AG08395 (cell line): ENCODE measurements at regions not wholly inside any gene's neighbourhood (a gene's known extent, or its start where the extent isn't known, plus 50 kb on each side); places are given as distances from the start of the nearest gene placed in this dataset.

ENCODE experiments used
- DNase-seq: peaks from one replicate; pipeline ENCODE4 v3.0.0; 2012; ENCODE audit warnings: mixed read lengths, low spot score

DNA sequence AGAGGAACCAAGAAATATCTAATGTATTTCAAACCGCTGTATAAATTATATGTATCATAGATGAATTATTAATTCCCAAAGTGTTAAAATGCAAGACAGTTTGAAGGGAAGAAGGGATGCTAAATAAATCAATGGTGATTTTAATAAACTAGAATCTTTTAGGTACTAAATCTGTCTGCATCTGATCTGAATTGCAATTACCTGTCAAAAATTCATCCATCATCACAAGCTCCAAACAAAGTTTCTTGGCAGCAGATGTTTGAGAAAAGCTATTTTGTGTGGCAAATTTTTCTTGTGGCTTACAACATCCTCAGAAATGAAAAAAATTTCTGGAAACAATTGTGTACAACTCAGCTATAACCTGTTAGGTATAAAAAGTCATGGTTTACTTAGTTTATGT is 816.0 kb upstream of the NDST4 start:
- no peak for DNase-seq

DNA sequence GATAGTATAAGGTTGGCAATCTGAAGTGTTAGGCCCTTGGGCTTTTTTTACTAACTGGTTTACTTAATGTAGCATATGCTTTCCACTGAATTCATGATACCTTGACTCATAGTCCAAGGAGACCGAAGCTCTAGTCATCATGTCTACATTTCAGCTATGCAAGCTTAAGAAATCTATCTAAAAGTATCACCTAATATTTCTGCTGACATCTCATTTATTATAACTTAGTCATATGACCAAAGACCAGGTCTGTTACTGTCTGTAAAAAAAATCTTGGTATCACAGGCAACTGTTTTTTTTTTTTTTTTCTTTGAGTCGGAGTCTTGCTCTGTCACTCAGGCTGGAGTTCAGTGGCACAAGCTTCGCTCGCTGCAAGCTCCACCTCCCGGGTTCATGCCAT is 814.0 kb upstream of the NDST4 start:
- no peak for DNase-seq

DNA sequence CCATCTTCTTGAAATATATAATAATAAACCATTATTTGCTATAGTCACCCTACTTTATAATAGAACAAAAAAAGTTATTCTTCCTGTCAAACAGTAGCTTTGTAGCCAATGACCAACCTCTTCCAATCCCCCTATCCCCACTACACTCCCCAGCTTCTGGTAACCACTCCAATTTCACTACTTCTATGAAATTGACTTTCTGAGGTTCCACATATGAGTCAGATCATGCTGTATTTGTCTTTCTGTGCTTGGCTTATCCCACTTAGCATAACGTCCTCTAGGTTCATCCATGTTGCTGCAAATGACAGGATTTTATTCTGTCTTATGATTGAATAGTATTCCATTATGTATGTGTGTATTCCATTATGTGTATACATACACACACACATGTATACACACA is 809.7 kb upstream of the NDST4 start:
- DNase-seq = no peak

DNA sequence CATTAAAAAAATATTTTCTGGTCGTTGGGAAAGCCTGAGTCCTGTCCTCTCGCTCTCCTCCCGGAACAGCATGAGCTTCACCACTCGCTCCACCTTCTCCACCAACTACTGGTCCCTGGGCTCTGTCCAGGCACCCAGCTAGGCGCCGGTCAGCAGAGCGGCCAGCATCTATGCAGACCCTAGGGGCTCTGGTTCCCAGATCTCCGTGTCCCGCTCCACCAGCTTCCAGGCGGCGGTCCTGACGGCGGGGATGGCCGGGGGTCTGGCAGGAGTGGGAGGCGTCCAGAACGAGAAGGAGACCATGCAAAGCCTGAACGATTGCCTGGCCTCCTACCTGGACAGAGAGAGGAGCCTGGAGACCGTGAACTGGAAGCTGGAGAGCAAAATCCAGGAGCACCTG is 807.2 kb upstream of the NDST4 start:
- DNase-seq = no peak

DNA sequence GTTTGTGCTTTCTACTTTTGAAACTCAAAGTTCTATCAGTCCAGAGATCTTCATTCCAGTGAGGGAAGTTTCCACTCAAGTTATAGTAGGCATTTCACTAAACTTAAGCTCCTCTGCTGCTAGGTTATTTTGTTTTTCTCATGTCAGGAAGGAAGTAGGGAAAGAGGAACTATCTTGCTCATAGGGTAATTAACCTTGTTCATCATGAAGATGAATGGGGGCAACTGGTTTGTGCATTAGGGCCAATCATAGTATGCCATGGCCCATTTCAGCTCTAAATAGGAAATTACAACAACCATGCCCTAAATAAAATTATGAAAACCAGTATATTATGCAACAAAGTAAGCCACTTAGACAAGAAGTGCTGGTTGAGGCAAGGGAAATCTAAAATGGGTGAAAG is 804.7 kb upstream of the NDST4 start:
- no peak for DNase-seq

DNA sequence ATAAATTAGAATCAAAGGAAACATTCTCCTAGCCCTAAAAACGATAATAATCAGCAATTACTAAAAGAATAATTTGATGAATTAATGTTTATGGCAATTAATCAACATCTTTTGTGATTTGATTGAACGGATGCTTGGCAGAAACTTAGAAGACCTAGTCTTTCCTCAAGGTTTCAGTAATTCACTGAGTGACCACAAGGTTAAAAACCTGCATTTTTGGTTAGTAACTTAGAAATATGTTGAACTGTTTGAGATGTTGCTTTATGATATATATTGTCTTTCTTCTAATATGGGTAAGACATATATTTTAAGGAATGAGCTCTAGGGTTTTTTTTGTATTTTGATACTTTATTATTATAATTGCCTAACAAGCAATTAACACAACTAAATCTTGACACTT is 793.0 kb upstream of the NDST4 start:
- no peak for DNase-seq

DNA sequence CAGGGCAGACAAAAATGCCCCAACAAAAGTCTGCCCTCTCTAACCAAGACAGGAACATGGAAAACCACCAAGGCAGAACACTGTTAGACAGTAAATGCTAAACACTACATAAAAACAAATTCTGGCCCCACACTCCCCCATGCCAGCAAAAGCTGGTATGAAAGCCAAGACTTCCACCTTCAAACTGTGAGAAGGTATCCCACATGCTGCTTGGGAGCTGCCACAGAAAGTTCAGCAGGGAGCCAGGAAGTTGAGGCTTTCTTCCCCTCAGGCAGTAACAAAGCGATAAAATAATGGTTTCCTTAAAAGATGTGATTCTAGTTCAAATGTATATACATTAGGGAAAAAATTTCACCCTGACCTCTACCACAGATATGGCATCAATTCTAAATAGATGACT is 770.4 kb upstream of the NDST4 start:
- DNase-seq = no peak

DNA sequence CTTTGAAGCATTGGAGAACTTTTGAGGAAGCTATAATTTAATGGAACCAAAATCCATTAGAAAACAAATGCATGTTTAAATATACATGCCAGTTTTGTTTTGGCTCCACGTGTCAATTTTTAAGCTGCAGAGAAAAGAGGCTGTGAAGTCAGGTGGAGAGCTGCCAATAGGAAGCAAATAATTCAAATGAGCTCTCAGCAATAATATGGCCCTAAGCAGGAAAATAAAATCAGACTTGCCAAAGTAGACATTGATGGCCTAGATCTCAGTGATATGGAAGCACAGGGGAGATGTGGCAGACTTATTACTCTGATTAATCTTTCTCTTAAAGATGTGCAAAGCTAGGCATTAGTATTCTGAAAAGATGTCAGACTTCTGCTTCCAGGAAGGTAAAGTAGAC is 769.8 kb upstream of the NDST4 start:
- no peak for DNase-seq

DNA sequence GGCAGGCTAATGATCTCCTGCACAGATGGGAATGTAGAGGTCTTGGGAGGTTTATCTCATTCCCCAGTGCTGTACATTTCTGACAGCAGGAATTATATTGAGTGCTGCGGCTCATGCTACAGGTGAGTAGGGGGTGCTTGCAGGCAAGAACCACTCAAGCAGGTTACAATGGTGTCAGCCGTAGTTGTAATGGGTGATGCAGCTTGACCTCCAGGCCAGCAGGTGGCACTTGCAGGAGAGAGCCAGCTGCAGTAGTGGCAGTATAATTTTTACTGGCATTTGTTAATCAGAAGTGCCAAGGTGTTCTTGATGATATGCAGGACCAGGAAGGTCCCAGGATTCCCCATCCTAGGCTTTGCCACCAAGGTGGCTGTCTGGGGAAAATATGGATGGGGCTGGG is 759.6 kb upstream of the NDST4 start:
- no peak for DNase-seq

DNA sequence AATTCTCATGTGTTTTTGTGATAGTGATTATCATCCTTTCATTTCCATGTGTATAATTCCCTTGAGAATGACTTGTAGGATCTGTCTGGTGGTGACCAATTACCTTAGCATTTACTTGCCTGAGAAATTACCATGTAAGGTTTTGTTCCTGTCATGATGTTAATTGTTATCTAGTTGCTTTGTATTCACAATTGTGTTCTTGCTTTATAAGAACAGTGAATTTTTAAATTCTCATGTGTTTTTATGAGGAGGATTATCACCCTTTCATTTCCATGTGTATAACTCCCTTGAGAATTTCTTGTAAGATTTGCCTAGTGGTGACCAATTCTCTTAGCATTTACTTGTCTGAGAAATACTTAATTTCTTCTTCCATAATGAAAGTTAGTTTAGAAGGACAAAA is 758.2 kb upstream of the NDST4 start:
- DNase-seq = no peak

DNA sequence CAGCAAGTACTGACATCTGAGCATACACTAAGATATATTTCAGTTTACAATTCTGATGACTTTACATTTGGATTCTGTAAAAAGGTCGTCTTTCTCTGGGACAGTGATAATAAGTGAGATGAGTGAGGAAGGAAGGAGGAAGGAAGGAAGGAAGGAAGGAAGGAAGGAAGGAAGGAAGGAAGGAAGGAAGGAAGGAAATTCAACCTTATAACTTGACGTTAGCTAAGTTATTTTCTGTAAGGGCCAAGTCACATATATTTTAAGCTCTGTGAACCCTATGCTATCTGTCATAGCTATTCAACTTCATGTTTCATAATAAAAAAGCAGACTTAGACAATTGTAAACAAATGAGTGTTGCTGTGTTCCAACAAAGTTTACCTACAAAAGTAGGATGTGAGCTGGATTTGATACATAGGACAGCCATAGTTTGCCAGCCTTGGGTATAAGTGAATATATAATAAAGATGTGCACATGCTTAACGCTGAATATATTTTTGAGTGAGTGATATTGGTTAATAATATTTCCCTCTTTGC is 753.0 kb upstream of the NDST4 start:
- no peak for DNase-seq

DNA sequence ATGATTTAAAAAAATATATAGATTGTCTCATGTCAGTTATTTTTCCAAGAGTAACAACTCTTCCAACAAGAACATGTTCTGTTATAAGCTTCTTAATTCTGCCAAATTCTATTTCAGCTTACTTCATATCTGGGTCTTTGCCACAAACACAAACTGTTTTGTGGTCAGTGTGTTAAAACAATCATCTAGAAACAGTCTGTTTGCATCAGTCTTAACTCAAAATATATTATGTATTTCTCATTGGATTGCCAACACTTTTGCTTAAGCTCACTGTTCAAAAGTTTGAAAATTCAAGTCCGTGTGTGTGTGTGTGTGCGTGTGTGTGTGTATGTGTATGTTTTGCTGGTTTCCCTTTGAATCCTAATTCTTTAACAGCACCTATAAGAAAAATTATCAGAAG is 752.3 kb upstream of the NDST4 start:
- no peak for DNase-seq

DNA sequence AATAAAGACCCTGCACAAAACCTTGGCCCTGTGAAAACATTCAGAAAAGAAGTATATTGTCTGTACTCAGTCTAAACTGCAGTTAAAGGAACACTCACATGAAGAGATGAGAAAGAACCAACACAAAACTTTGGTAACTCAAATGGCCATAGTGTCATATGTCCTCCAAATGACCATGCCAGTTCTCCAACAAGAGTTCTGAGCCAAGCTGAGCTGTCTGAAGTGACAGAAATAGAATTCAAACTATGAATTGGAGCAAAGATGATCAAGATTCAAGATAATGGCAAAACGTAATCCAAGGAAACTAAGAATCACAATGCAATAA is 739.3 kb upstream of the NDST4 start:
- no peak for DNase-seq

DNA sequence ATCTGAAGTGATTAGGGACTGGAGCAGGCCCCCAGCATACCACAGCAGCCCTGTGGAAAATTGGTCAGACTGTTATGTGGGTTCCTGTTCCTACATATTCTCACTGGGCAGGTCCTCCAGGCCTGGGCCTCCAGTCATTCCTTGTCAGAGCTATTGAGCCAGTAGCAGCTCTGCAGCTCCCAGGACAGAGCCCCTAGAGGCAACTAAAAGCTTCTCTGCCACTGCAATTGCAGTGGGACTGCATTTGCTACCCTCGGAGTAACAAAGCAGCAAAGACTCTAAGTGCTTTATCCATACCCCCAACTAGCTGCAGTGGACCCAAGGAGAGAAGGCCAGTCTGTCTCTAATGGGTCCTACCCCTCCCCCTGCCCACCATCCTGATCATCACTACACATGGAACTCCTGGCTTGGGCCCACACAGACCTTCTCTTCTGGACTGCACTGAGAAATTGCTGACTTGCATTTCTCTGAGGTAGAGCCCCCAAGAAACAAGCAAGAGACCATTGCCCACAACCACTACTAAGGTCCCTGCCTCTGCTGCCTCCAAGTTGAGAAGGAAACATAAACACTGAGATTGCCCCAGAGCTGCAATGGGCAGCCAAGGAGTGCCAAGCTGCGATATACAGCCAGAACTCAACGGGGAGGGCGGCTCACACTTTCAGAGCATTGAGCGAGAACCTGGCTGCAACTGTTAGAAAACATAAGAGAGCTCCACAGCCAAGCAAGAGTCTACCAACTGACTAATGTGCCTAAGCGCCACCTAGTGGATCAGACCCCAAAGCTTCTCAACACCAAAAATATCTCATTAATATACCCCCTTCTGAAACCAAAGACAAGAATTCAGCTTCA is 738.7 kb upstream of the NDST4 start:
- no peak for DNase-seq

DNA sequence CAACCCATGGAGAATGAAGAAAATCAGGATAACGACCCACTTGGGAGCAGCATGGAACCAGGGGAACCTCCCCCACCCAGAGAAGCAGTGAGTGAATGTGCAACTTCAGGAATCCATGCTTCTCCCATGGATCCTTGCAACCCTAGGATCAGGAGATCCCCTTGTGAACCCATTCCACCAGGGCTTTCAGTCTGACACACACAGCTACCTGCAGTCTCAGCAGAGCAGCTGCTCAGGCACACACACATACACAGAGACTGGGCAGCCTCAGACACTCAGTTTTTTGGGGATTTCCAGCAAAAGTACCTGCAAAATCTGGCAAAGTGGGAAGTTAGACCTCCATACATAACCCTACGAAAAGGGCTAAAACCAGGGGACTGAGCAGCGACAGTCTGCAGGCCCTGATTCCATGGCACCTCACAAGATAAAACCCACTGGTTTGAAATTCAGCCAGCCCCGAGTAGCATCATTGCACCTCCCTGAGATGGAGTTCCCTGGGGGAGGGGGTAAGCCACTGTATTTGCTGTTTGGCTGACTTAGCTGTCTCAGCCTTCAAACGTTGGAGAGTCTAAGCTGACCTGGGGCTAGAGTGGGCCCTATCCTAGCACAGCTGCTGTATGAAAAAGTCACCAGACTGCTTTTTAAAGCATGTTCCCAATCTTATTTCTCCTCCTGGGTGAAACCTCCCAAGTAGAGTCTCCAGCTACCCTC is 737.5 kb upstream of the NDST4 start:
- DNase-seq = no peak

DNA sequence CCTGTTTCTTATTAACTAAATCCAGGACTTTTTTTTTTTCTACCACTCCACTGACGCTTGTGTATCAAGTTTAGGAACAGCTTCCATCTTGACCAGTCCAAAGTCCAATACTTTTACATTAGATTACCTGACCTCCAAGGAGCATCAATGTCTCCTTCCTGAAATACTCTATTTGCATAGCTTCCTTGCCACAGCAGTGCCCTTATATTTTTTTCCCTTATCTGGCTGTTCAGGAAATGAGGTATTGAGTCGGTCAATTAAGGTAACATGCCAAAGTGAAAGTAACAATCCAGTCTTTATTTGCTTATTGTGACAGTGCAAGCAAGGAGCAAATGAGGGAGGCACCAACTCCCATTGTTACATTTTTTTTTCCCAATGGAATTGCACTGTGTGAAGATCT is 730.8 kb upstream of the NDST4 start:
- no peak for DNase-seq

DNA sequence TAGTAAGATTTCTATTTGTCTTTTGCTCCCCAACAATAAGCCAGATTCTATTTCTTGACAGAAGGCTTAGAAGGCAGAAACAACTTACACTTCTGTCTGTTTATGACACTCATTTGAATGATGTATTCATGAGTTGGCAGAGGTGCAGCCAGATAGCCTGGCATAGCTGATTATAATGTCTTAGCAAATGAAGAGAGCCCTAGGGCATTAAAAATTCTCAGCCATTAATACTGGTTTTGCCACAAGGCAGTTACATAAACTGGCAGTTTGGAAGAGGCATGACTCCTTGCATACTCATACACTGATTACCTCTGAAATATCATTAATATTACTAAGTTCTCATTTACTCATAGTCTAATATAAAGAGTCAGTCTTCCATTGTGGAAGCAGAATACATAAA is 728.5 kb upstream of the NDST4 start:
- DNase-seq = no peak

DNA sequence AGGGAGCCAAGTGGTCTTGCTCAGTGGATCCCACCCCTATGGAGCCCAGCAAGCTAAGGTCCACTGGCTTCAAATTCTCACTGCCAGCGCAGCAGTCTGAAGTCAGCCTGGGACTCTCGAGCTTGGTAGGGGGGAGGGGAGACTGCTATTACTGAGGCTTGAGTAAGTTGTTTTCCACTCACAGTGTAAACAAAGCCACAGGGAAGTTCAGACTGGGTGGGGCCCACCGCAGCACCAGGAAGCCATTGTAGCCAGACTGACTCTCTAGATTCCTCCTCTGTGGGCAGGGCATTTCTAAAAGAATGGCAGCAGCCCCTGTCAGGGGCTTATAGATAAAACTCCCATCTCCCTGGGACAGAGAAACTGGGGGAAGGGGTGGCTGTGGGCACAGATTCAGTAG is 721.0 kb upstream of the NDST4 start:
- DNase-seq = no peak

DNA sequence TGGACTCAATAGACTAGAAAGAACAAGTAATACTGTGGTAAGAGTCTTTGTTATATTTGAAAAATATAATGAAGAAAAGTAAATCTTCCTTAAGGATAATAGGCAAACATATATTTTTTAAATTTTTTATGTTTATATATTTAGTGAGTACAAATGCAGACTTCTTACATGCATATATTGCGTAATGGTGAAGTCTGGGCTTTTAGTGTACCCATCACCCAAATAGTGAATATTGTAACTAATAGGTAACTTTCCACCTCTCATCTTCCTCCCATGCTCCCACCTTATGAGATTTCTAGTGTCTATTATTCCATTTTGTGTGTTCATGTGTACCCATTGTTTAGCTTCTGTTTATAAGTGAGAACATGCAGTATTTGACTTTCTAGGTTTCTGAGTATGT is 711.2 kb upstream of the NDST4 start:
- no peak for DNase-seq

DNA sequence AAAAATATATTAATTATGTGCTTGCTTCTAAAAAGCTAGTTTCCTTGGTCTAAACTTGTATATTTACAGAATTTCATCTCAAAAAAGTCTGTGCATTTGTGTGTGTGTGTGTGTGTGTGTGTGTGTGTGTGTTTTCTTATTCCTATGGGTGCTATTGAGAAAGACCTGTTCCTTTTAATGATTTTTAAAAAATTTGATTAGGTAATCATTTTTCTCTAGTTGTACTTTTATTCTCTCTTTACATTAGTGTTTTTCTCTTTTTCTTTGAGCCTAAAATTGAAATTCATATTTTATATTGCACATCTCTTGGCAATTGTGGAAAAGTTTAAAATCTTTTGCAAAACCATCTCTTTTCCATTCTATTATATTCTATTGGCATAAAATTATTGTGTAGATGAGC is 690.4 kb upstream of the NDST4 start:
- no peak for DNase-seq

DNA sequence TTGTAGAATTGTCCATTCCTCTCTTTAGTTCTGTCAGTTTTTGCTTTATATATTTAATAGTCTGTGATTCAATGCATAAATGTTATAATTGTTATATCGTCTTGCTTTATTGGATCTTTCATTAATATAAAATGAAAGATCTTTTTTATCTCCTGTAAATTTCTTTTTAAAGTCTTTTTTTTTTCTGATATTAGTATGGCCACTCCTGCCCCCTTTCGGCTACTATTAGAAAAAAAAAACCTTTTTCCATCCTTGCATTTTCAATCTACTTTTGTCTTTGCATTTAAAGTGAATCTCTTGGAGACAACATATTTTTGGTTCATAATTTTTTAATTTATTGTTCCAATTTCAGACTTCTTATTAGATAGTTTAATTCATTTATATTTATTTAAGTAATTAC is 677.4 kb upstream of the NDST4 start:
- no peak for DNase-seq

DNA sequence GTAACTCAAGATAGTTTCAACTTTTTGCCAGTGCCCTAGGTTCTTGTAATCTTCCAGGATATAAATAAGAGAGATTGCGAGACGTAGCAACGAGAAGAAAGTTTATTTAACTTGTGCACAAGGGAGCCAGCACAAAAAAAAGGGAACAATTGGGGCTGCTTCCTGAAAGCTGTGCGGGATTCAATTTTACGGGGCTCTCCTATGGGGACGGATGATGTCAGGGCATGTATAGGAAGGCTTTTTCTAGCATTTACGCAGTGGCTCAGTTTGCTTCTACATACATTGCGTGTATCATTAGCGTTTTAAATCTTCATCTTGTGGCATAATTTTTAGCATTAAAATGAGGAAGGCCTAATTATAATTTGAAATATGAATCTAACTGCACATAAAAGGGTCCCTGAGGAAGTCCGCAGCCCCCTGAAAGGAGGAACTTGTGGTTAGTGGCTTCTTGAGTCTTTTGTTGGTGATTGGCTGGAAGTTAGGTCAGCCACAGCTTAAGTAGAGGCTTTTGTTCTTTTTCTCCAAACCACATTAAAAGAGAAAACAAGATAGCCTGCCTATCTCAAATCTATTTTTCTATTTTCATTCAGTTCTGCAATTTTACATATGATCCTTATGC is 668.2 kb upstream of the NDST4 start:
- no peak for DNase-seq

DNA sequence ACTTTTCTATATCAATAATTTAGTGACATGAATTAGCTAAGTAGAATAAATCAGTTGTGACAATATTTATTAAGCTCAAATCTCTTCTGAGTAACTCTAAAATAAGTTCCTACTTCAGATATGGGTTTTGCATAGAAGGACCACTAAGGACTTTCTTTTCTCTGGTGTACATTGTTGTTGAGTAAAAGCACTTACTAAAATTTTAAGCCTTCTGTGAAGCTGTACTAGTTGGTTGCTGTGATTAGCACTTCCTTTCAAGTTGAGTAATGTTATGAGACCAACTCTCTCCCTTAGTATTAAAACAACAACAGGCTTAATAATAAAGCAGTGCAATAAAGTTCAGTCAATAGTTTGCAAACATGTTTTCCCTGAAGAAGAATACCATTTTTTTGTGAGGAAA is 667.4 kb upstream of the NDST4 start:
- DNase-seq = no peak
